Esophagus muscularis mucosa (tissue), 4 donors: ENCODE measurements at regions not wholly inside any gene's neighbourhood (a gene's known extent, or its start where the extent isn't known, plus 50 kb on each side); places are given as distances from the start of the nearest gene placed in this dataset.

Experiments
- DNase-seq: peaks from one replicate; pipeline ENCODE4 v3.0.0-alpha.2; 2017; ENCODE audit errors: extremely low spot score
- H3K27ac ChIP-seq, 4 donors: fragments of 200-600 bp; sonication (generic); replicated peaks in 1 of 4; 1 replicate in 3 of 4; 2 replicates in 1 of 4; pipeline ENCODE4 v1.5.1; 2016 to 2019; ENCODE audit warnings: mild to moderate bottlenecking in 1 of 4
- H3K27me3 ChIP-seq, 4 donors: fragments of 200-600 bp; sonication (generic); one replicate each; pipeline versions ENCODE4 v1.5.1 to v1.6.0; 2016 to 2019
- H3K36me3 ChIP-seq, 4 donors: fragments of 200-600 bp; sonication (generic); one replicate each; pipeline ENCODE4 v1.5.1; 2016 to 2019
- H3K4me1 ChIP-seq, 4 donors: fragments of 200-600 bp; sonication (generic); one replicate each; pipeline ENCODE4 v1.5.1; 2016 to 2019
- H3K4me3 ChIP-seq, 4 donors: fragments of 200-600 bp; sonication (generic); 1 replicate in 2 of 4; 2 replicates in 2 of 4; pipeline ENCODE4 v1.5.1; 2016 to 2019; ENCODE audit warnings: mild to moderate bottlenecking in 4 of 4, moderate library complexity in 1 of 4
- H3K9me3 ChIP-seq, 4 donors: fragments of 200-600 bp; sonication (generic); 1 replicate in 3 of 4; 2 replicates in 1 of 4; pipeline ENCODE4 v1.5.1; 2016 to 2019
- CTCF ChIP-seq, 3 experiments: fragments of 200-600 bp in 2 of 3; fragments of 450-650 bp in 1 of 3; sonication (generic) in 2 of 3; IDR thresholded peaks; one replicate each; pipeline ENCODE4 v1.5.1; 2017 to 2019; ENCODE audit warnings: antibody characterized with exemption in 3 of 3, mild to moderate bottlenecking in 2 of 3, moderate library complexity in 1 of 3
- EP300 ChIP-seq: sonication (generic); formaldehyde crosslinking; IDR thresholded peaks from one replicate; pipeline ENCODE4 v1.6.1; 2017; ENCODE audit warnings: antibody characterized with exemption
- POLR2A ChIP-seq: fragments of 450-650 bp; IDR thresholded peaks from one replicate; pipeline ENCODE4 v1.6.1; 2017; ENCODE audit warnings: antibody characterized with exemption, moderate library complexity, mild to moderate bottlenecking, low read depth
- POLR2AphosphoS5 ChIP-seq, 2 donors: sonication (generic); formaldehyde crosslinking; IDR thresholded peaks; one replicate each; pipeline ENCODE4 v1.6.1; 2017; ENCODE audit warnings: antibody characterized with exemption in 2 of 2
- WGBS: methylation state at CpG from one replicate; pipeline ENCODE4 v1.1.5; 2018; 5-methylcytosine and 5-hydroxymethylcytosine counted together
- intact Hi-C: fragments of 100-400 bp; cut with DNase I; formaldehyde crosslinking; loops from one replicate; pipeline ENCODE4 v1.15.1; 2023

- no peak for DNase-seq
- H3K4me3 ChIP-seq = no peak overlapping the region
- WGBS = 88% methylated on average over 4 of the region's 4 CpGs
- intact Hi-C loops = no loop called here
- no peaks in the 10 kb centered on the region for H3K36me3 ChIP-seq
- H3K27ac ChIP-seq = no peak overlapping the region
- TF ChIP-seq EP300 = no peak
- H3K9me3 ChIP-seq = no peaks in the 10 kb centered on the region
- H3K27me3 ChIP-seq = no peaks in the 10 kb centered on the region
- H3K4me1 ChIP-seq = no peaks in the 10 kb centered on the region
These were observed 1450.1 kb downstream of the KCNT2 start for GRCh38 chr1:195158091-195158490.

GRCh38 chr1:195153107-195153506 lies 1455.1 kb downstream of the KCNT2 start:
- H3K4me3 ChIP-seq = no peak overlapping the region
- no peaks in the 10 kb centered on the region for H3K4me1 ChIP-seq
- no peaks in the 10 kb centered on the region for H3K27me3 ChIP-seq
- no peak for DNase-seq
- TF ChIP-seq POLR2A (no peak), EP300 (no peak), POLR2AphosphoS5 (IDR thresholded peaks at IDR 0.05) (no peak), CTCF (IDR thresholded peaks at IDR 0.05) (no peak)
- 92% methylated on average over 1 of the region's 1 CpG for WGBS
- no peaks in the 10 kb centered on the region for H3K9me3 ChIP-seq
- H3K36me3 ChIP-seq = no peaks in the 10 kb centered on the region
- no peak overlapping the region for H3K27ac ChIP-seq
- intact Hi-C loops = no loop called here

- 96% methylated on average over 3 of the region's 3 CpGs for WGBS
- Histone ChIP-seq H3K36me3 (no peaks in the 10 kb centered on the region), H3K4me3 (no peak overlapping the region), H3K9me3 (no peaks in the 10 kb centered on the region), H3K27ac (no peak overlapping the region), H3K4me1 (no peaks in the 10 kb centered on the region), H3K27me3 (no peaks in the 10 kb centered on the region)
- DNase-seq = no peak
- no peak for TF ChIP-seq EP300
- TF ChIP-seq CTCF (IDR thresholded peaks at IDR 0.05) = no peak
- TF ChIP-seq POLR2A = no peak
- intact Hi-C loops = no loop called here
These were observed 1457.5 kb downstream of the KCNT2 start for GRCh38 chr1:195150768-195151167.

- H3K27ac ChIP-seq = no peak overlapping the region
- 100% methylated on average over 2 of the region's 2 CpGs for WGBS
- H3K27me3 ChIP-seq = no peaks in the 10 kb centered on the region
- H3K36me3 ChIP-seq = no peaks in the 10 kb centered on the region
- no peak for TF ChIP-seq CTCF (IDR thresholded peaks at IDR 0.05)
- TF ChIP-seq EP300 = no peak
- no peak for TF ChIP-seq POLR2AphosphoS5 (IDR thresholded peaks at IDR 0.05)
- no peak for TF ChIP-seq POLR2A
- DNase-seq = no peak
- intact Hi-C loops = no loop called here
- H3K4me1 ChIP-seq = no peaks in the 10 kb centered on the region
- H3K9me3 ChIP-seq = peaks cover 0 to 15% (median 3%) of the 10 kb centered on the region in 4 donors
- no peak overlapping the region for H3K4me3 ChIP-seq
These were observed 1466.9 kb downstream of the KCNT2 start for GRCh38 chr1:195141294-195141693.

GRCh38 chr1:195130598-195130997 lies 1477.6 kb downstream of the KCNT2 start:
- no peaks in the 10 kb centered on the region for H3K36me3 ChIP-seq
- no peak for DNase-seq
- intact Hi-C loops = no loop called here
- H3K4me3 ChIP-seq = no peak overlapping the region
- no peak for TF ChIP-seq EP300
- no peak for TF ChIP-seq POLR2AphosphoS5 (IDR thresholded peaks at IDR 0.05)
- H3K27me3 ChIP-seq = no peaks in the 10 kb centered on the region
- no peak overlapping the region for H3K27ac ChIP-seq
- H3K9me3 ChIP-seq = no peaks in the 10 kb centered on the region
- no peaks in the 10 kb centered on the region for H3K4me1 ChIP-seq

GRCh38 chr1:195122497-195122896 lies 1485.7 kb downstream of the KCNT2 start:
- DNase-seq = no peak
- 93% methylated on average over 2 of the region's 2 CpGs for WGBS
- H3K27me3 ChIP-seq = no peaks in the 10 kb centered on the region
- H3K9me3 ChIP-seq = no peaks in the 10 kb centered on the region
- TF ChIP-seq POLR2AphosphoS5 (IDR thresholded peaks at IDR 0.05) = no peak
- no peak for TF ChIP-seq POLR2A
- no peak for TF ChIP-seq EP300
- H3K4me1 ChIP-seq = no peaks in the 10 kb centered on the region
- H3K4me3 ChIP-seq = no peak overlapping the region
- no peaks in the 10 kb centered on the region for H3K36me3 ChIP-seq
- intact Hi-C loops = no loop called here
- no peak overlapping the region for H3K27ac ChIP-seq
